ENCODE measurements at regions not wholly inside any gene's neighbourhood (a gene's known extent, or its start where the extent isn't known, plus 50 kb on each side); places are given as distances from the start of the nearest gene placed in this dataset.

DNA sequence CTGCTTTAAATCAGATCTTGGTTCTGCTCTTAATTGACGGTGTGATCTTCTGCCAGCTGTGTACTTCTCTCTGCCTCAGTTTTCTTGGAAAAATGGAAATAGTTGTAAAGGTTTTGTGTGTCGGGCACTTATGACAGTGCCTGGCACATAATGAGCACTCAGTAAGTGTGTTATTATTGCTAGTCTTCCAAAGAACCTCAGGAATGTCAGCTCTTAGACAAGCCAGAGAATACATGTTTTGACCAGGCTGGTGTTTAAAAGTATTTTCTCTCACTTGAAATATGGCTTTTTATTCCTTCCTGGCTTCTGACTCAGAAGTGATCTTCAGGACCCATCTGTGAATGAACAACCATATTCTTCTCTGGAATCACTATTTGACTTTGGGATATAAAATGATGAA, 304.1 kb downstream of the SNAPC1 start (continued):
- TF ChIP-seq, protein P1, sequence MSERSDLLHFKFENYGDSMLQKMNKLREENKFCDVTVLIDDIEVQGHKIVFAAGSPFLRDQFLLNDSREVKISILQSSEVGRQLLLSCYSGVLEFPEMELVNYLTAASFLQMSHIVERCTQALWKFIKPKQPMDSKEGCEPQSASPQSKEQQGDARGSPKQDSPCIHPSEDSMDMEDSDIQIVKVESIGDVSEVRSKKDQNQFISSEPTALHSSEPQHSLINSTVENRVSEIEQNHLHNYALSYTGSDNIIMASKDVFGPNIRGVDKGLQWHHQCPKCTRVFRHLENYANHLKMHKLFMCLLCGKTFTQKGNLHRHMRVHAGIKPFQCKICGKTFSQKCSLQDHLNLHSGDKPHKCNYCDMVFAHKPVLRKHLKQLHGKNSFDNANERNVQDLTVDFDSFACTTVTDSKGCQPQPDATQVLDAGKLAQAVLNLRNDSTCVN (CRISPR knock-in tag; IDR thresholded peaks at IDR 0.05; ENCODE audit: borderline replicate concordance): no peak
- TF ChIP-seq ZNF24 (IDR thresholded peaks at IDR 0.05) (no peak), MNT (IDR thresholded peaks at IDR 0.05) (no peak), ZNF234 (CRISPR knock-in tag; conservative IDR thresholded peaks at IDR 0.05) (no peak), ZNF329 (CRISPR knock-in tag; IDR thresholded peaks at IDR 0.05; ENCODE audit: low read depth) (no peak), SNAI1 (CRISPR knock-in tag; IDR thresholded peaks at IDR 0.05; ENCODE audit: borderline replicate concordance) (no peak), TAF15 (IDR thresholded peaks at IDR 0.05; ENCODE audit: low read depth, low read length, poor library complexity, severe bottlenecking) (no peak), MXD1 (CRISPR knock-in tag; IDR thresholded peaks at IDR 0.05) (no peak), CBX2 (IDR thresholded peaks at IDR 0.05; ENCODE audit: low read depth, low read length) (no peak), CBX2 (CRISPR knock-in tag; IDR thresholded peaks at IDR 0.05; ENCODE audit: low read depth) (no peak)
- TF ChIP-seq, protein P2, sequence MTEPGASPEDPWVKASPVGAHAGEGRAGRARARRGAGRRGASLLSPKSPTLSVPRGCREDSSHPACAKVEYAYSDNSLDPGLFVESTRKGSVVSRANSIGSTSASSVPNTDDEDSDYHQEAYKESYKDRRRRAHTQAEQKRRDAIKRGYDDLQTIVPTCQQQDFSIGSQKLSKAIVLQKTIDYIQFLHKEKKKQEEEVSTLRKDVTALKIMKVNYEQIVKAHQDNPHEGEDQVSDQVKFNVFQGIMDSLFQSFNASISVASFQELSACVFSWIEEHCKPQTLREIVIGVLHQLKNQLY (CRISPR knock-in tag; IDR thresholded peaks at IDR 0.05): no peak

Measured in HepG2 (cell line).